ENCODE measurements at regions not wholly inside any gene's neighbourhood (a gene's known extent, or its start where the extent isn't known, plus 50 kb on each side); places are given as distances from the start of the nearest gene placed in this dataset.

DNA sequence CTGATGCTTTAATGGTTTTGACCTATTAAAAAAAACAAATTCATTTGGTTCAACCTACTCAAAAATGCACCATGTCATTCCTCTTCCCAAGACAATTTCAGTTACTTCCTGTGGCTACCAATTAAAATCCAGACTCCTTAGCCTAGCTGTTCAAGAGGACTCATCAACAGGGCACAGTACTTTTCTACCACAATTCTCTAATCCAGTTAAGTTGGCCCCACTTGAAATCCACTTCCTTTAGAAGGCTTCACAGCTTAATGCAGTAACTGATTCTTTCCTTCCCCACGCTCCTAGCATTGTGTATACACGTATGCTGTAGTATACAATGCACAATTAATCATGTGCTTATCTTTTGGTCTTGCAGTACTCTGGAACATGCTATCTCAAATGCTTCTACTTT is 129.8 kb downstream of the UGT8 start:
- intact Hi-C loops (cut with DNase I): no loop called here
- no peak for DNase-seq

DNA sequence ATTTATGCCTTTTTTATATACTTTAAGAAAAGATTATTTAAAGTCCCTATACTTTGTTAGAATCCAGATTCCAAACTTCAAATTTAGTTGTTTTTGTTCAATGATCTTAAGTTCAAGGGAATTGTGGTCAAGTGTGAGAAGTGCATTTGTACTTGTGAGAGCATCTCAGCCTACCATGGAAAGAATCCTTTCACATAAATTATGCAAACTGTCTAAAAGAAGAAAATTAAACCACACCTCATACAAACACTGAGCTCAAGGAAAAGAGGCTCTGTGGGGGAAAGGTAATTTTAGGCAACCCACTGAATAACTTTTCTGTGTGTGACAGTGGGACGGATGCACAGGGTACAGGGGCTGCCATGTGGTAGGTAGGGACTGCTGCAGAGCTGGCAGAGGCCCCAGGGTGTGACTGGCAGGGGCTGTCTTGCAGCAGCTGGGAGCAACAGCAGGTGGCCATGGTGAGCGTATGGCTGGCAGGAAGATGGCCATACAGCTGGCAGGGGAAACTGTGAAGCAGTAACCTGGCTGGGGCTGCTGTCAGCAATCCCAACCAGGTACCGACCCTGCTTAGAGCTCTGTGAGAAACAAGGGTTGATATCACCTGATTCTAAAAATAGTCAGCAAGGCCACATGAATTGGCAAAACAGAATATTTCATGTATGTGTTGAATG is 130.6 kb downstream of the UGT8 start:
- peak in 2 of 10 donors; percentile 70 to 79 for DNase-seq
- intact Hi-C loops (cut with DNase I): no loop called here

DNA sequence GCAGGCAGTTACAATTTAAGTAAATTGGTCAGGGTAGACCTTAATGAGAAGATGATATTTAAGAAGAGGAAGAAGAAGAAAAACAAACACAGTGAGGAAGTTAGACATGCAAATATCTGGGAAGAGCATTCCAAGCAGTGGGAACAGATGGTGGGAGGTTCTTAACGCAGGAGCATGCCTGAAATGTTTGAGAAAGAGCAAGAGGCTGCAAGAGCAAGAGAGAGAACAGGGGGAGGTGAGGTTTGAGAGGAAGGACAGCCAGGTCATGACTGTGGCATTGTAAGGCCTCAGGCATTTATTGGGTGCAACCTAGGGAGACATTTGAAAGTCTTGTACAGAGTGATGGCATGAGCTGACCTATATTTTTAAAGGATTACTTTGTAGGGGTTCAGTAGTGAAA is 136.0 kb downstream of the UGT8 start:
- DNase-seq: no peak
- intact Hi-C loops (cut with DNase I): no loop called here

DNA sequence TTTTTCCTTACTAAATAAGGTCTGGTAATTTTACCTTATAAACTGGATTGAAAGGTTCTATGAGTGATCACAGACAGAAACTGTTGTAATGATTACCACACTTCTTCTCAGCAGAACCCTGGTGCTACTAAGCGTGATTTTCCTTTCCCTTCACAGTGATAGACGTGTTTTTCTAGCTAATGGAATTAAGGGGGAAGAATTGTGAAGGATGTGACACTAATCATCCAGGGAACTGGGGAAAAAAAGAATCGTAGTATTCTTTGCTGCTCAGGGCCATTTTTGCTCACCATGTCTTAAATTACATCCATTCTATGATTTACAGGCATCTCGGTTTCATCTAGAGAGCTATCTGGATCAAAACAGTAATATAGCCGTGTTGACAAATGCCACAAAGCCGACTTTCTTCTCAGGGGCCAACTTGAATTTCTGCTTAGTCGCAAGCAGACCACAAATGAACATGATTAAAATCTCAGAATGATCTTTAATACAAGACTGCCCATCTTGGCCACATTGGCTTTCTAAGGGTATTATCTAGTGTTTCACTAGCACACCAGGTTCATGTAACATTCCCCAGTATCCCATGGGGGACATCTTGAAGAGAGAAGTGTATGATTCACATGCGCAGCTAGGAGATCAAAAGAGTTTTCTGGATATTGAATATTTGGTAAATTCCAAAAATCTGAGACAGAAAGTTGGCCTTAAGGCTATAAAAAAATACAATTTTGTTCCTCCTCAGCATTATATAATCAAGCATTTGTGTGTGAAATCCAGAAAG is 154.0 kb downstream of the UGT8 start:
- intact Hi-C loops (cut with DNase I): no loop called here
- no peak for DNase-seq

DNA sequence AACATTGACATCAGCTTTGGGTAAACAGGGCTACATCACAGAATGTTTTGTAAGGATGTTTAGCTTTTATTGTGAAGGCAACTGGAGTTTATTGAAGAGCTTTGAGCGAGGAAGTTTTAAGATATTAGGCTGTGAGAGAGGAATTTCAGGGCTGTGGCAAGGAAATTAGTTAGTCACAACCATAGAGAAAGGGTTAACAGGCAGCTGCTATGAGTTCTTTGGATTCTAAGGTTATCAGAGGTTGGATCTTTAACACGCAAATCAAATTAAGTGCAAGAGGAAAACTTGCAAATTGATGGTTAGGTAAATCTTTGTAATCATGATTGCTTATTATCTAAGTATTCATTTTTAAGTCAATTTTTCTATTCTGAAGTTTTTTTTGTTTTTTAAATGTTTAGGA is 156.0 kb downstream of the UGT8 start:
- intact Hi-C loops (cut with DNase I): no loop called here
- no peak for DNase-seq

DNA sequence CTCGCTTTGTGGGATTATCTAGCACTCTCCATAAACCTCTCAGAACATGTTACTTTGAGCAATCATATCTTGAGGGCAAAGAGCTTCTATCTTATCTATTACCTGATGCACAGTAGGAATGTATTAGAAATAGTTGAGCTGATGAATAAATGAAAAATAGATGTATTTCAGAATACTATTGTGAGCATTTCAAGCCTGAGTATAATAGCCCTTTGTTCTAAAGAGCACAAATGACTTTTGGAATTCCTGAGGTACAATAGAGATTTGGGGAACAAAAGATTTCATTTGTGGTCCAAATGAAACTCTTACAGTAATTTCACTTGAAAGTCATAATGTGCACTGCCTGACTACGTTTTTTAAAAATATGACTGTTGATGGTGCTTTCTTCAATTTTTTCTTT is 159.5 kb downstream of the UGT8 start:
- intact Hi-C loops (cut with DNase I): no loop called here
- no peak for DNase-seq

DNA sequence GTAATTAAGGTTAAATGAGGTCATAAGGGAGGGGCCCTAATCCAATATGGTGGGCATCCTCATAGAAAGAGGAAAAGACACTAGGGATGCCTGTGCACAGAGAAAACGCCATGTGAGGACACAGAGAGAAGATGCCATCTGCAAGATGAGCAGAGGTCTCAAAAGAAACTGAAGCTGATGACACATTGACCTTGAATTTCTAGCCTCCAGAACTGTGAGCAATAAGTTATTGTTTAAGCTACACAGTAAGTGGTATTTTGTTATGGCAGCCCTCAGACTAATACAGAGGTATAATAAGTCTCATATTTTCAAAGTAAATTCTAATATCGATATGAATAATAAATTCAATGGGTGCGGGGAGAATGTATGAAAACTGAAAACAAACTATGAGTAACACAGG is 169.9 kb downstream of the UGT8 start:
- no peak for DNase-seq

DNA sequence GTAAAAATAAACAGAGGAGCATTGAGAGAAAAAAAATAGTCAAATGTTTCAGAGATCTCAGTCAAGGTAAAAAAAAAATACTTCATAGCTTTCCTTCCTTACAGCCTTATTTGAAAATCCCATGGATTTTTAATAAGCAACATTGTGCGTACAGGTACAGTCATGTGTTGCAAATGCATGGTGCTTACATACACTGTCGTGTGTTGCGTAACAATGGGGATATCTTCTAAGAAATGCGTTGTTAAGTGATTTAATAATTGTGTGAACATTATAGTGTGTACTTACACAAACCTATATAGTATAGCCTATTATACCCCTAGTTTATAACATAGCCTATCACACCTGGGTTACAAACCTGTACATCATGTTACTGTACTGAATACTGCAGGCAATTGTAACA is 172.0 kb downstream of the UGT8 start:
- intact Hi-C loops (cut with DNase I): no loop called here
- DNase-seq: no peak

More for the DNA sequence above, 169.9 kb downstream of the UGT8 start:
- intact Hi-C loops (cut with DNase I): no loop called here

DNA sequence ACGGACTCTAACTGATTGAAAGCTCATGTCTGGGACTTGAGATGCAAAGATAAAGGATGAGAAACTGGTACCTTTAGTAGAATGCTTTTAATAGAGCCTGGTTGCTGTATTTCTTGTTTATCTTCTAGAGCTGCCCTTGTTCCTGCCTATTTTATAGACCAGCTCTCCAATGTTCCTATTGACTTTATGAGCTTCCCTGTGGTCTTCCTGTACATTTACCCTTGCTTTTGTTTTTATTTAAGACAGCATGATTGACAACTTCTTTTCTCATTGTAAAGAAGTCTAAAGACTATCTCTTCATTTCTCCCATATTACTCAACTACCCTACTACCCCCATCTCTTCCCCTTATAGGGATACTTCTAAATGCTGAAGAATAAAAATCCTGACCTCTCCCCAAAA is 174.7 kb downstream of the UGT8 start:
- intact Hi-C loops (cut with DNase I): no loop called here
- DNase-seq: no peak
